HUES64 (cell line): ENCODE measurements at regions not wholly inside any gene's neighbourhood (a gene's known extent, or its start where the extent isn't known, plus 50 kb on each side); places are given as distances from the start of the nearest gene placed in this dataset.

Experiments used
- H3K27ac ChIP-seq: 2 replicates; pipeline ENCODE4 v1.7.0; 2013; ENCODE audit warnings: low read depth, low read length, inconsistent platforms
- H3K27me3 ChIP-seq: 2 replicates; pipeline ENCODE4 v1.6.1; 2013; ENCODE audit warnings: mild to moderate bottlenecking, low read length; ENCODE audit not compliant: insufficient read depth
- H3K36me3 ChIP-seq: 2 replicates; pipeline ENCODE4 v1.6.1; 2013; ENCODE audit warnings: mild to moderate bottlenecking, low read length; ENCODE audit not compliant: insufficient read depth
- H3K4me1 ChIP-seq: 2 replicates; pipeline ENCODE4 v1.6.1; 2013; ENCODE audit warnings: mild to moderate bottlenecking, low read length, moderate library complexity; ENCODE audit not compliant: insufficient read depth
- H3K4me3 ChIP-seq: 2 replicates; pipeline ENCODE4 v1.5.1; 2013; ENCODE audit warnings: mild to moderate bottlenecking, low read length, moderate library complexity
- H3K9ac ChIP-seq: 2 replicates; pipeline ENCODE4 v1.6.1; 2013; ENCODE audit warnings: mild to moderate bottlenecking, low read depth, low read length
- H3K9me3 ChIP-seq: 2 replicates; pipeline ENCODE4 v1.6.1; 2013; ENCODE audit warnings: low read depth, low read length; ENCODE audit not compliant: insufficient read depth
- WGBS: fragments of 150-250, 120-280 bp; methylation state at CpG from one replicate; pipeline ENCODE4 v1.1.7; 2013; ENCODE audit warnings: missing lambda C conversion rate; 5-methylcytosine and 5-hydroxymethylcytosine counted together

GRCh38 chr7:17239683-17240521 lies 58.5 kb upstream of the AHR start:
- no peak overlapping the region for H3K9ac ChIP-seq
- H3K4me1 ChIP-seq, result no peaks in the 10 kb centered on the region
- no peak overlapping the region for H3K27ac ChIP-seq
- no peaks in the 10 kb centered on the region for H3K27me3 ChIP-seq
- H3K4me3 ChIP-seq, result no peak overlapping the region
- 98% methylated on average over 6 of the region's 7 CpGs for WGBS
- no peaks in the 10 kb centered on the region for H3K9me3 ChIP-seq
- no peaks in the 10 kb centered on the region for H3K36me3 ChIP-seq

- Histone ChIP-seq H3K9ac (no peak overlapping the region), H3K4me1 (no peaks in the 10 kb centered on the region), H3K36me3 (no peaks in the 10 kb centered on the region), H3K4me3 (no peak overlapping the region), H3K27ac (no peak overlapping the region), H3K27me3 (no peaks in the 10 kb centered on the region), H3K9me3 (no peaks in the 10 kb centered on the region)
- WGBS, result 100% methylated on average over 4 of the region's 4 CpGs
Measured at GRCh38 chr7:17242504-17242903, 55.9 kb upstream of the AHR start.

- H3K9me3 ChIP-seq, result no peaks in the 10 kb centered on the region
- no peaks in the 10 kb centered on the region for H3K4me1 ChIP-seq
- no peaks in the 10 kb centered on the region for H3K36me3 ChIP-seq
- no peaks in the 10 kb centered on the region for H3K27me3 ChIP-seq
- H3K4me3 ChIP-seq, result no peak overlapping the region
- no peak overlapping the region for H3K9ac ChIP-seq
- no peak overlapping the region for H3K27ac ChIP-seq
- no CpG with 5 or more reads among the region's 2 CpGs for WGBS
Measured at GRCh38 chr7:17244786-17245185, 53.7 kb upstream of the AHR start.

- Histone ChIP-seq H3K27ac (no peak overlapping the region), H3K9me3 (no peaks in the 10 kb centered on the region), H3K9ac (no peak overlapping the region), H3K4me3 (no peak overlapping the region), H3K27me3 (no peaks in the 10 kb centered on the region), H3K36me3 (no peaks in the 10 kb centered on the region), H3K4me1 (no peaks in the 10 kb centered on the region)
- 92% methylated on average over 6 of the region's 6 CpGs for WGBS
Measured at GRCh38 chr7:17247357-17247756, 51.1 kb upstream of the AHR start.

GRCh38 chr7:17248527-17248926 lies 49.9 kb upstream of the AHR start:
- H3K27me3 ChIP-seq, result no peaks in the 10 kb centered on the region
- no peaks in the 10 kb centered on the region for H3K36me3 ChIP-seq
- no peak overlapping the region for H3K9ac ChIP-seq
- no peaks in the 10 kb centered on the region for H3K9me3 ChIP-seq
- no CpG with 5 or more reads among the region's 2 CpGs for WGBS
- no peak overlapping the region for H3K27ac ChIP-seq
- no peaks in the 10 kb centered on the region for H3K4me1 ChIP-seq
- H3K4me3 ChIP-seq, result no peak overlapping the region
